Epithelial cell of esophagus (primary cell): ENCODE measurements at regions not wholly inside any gene's neighbourhood (a gene's known extent, or its start where the extent isn't known, plus 50 kb on each side); places are given as distances from the start of the nearest gene placed in this dataset.
"Not testable (repeated sequence)": the region's sequence is repeated elsewhere in the genome, so short reads cannot be mapped to it uniquely, and the experiment has no call there.

Experiments used
- DNase-seq: peaks from one replicate; pipeline ENCODE4 v3.0.0; 2010; ENCODE audit warnings: low read depth
- H3K4me3 ChIP-seq: 2 replicates; pipeline ENCODE4 v1.5.1; 2011; ENCODE audit warnings: mild to moderate bottlenecking, low read length, control low read depth
- TF ChIP-seq, protein P1 (sequence below): IDR thresholded peaks from 2 replicates; pipeline ENCODE4 v1.5.1; 2011; ENCODE audit warnings: low read depth, mild to moderate bottlenecking, low read length, control low read depth, inconsistent platforms; ENCODE audit not compliant: insufficient read depth; ENCODE audit errors: missing control alignments

DNA sequence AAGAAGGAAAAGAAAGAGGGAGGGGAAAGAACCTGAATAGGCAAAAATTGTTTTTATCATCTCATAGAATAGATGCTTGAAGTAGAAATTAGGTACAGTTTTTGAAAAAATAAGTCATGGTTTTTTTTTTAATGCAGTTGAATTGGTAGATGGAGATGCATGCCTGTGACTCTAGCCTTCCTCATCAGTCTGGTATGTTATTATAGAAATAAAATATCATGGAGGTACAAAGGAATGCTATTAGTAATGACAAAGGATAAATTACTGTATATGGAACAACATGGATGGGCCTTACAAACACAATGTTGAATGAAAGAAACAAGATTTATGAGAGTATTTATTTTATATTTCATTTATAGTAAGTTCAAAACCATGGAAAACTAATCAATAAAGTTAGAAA is 162.4 kb upstream of the GALNT15 start:
- TF ChIP-seq, protein P1, sequence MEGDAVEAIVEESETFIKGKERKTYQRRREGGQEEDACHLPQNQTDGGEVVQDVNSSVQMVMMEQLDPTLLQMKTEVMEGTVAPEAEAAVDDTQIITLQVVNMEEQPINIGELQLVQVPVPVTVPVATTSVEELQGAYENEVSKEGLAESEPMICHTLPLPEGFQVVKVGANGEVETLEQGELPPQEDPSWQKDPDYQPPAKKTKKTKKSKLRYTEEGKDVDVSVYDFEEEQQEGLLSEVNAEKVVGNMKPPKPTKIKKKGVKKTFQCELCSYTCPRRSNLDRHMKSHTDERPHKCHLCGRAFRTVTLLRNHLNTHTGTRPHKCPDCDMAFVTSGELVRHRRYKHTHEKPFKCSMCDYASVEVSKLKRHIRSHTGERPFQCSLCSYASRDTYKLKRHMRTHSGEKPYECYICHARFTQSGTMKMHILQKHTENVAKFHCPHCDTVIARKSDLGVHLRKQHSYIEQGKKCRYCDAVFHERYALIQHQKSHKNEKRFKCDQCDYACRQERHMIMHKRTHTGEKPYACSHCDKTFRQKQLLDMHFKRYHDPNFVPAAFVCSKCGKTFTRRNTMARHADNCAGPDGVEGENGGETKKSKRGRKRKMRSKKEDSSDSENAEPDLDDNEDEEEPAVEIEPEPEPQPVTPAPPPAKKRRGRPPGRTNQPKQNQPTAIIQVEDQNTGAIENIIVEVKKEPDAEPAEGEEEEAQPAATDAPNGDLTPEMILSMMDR: no peak
- peak; percentile 35 for DNase-seq
- no peak overlapping the region for H3K4me3 ChIP-seq

DNA sequence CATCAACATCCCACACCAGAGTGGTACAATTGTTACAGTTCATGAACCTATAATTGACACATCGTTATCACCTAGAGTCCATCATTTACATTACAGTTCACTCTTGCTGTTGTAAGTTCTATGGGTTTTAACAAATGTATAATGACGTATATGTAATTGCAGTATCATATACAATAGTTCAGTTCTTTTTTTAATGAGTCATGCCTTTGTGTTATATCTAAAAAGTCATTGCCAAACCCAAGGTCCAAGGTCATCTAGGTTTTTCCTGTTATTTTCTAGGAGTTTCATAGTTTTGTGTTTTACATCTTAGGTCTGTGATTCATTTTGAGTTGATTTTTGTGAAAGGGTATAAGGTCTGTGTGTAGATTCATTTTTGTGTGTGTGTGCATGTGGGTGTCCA is 160.9 kb upstream of the GALNT15 start:
- TF ChIP-seq, protein P1: no peak
- DNase-seq: peak; percentile 26
- H3K4me3 ChIP-seq: no peak overlapping the region

DNA sequence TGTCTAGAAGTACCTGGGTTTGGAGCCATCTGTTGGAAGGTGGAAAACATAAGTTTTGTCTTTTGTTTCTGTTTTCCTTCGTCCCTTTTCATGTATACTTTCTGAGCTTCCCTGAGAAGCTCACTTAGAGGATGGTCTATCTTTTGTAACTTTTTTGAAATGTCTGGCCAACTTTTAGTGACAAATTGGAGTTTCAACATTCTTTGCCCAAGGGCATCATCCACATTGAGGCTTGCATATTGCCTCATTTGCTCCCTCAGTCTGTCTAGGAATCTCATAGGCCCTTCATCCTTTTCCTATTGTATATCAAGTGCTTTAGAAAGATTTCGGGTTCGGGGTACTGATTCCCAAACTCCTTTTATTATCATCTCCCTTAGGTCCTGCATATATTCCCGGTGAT is 152.7 kb upstream of the GALNT15 start:
- peak; percentile 23 for DNase-seq
- H3K4me3 ChIP-seq: not testable (repeated sequence)

DNA sequence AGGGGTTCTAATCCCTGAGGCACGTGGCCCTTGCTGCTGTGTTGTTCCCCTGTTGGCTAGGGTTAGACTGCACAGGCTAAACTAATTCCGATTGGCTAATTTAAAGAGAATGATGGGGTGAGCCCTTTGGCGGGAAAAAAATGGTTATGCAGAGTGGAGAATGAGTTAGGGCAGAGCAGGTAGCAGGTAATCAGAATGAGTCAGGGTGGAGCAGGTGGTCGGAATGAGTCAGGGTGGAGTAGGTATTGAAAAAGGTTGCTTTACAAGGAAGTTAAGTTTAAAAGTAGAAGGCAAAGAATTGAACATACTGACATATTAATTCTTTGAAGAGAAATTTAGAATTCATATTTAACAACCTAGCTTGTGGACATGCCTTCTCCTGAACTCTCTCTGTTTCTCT is 150.6 kb upstream of the GALNT15 start:
- H3K4me3 ChIP-seq: not testable (repeated sequence)
- peak; percentile 59 for DNase-seq

DNA sequence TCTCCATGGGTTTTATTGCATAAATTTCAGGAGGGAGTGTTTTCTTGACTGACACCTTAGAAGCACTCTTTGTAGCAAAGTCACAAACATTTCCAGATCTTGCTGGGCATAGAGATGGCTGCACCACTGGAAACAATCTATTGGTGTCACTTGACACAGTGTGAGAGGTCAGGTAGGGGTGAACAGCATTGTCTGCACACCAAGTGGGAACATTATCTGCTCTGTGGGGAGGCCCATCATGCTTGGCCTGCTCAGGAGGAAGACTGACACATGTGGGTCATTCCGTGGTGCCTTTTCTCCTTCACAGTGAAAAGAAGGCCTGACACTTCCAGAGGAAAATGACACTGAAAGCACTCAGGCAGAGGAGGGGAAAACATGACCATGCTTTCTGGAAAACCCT is 149.9 kb upstream of the GALNT15 start:
- TF ChIP-seq, protein P1: no peak
- no peak for DNase-seq
- H3K4me3 ChIP-seq: no peak overlapping the region

DNA sequence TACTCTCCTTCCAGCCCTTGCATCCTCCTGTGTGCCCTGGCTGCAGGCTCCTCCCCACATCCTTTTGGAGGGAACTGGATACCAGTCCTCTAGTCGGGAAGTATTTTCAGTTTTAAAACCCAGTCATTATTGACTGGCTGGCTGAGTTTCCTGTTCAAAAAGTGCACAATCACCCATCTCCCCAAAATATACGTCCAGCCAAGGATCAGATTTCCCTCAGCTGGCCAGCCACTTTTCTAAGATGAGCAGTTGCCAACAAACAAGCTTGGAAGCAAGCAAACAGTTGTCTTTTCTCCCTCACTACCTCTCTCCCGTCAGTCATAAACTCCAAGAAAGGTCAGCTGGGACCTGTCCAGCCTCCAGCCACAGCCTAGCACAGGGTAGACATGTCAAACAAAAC is 147.7 kb upstream of the GALNT15 start:
- no peak overlapping the region for H3K4me3 ChIP-seq
- TF ChIP-seq, protein P1: no peak
- DNase-seq: no peak

DNA sequence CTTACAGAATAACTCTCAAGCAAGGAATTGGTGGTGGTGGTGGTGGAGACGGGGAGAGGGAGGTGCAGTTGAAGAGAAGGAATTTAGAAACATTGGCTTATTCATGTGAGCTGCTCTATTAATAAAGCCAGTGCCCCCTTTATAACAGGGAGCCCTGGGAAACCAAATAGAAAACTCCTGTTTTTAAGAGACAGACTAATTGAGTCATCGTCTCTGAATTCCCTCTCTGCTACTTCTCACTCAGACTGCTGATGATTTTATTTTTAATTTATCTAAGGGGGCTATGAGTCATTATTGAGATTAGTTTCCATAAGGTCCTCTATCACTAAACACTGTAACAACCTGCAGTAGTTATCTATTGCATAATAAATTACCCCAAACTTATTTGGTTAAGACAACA is 145.9 kb upstream of the GALNT15 start:
- H3K4me3 ChIP-seq: no peak overlapping the region
- DNase-seq: peak; percentile 8
- TF ChIP-seq, protein P1: no peak

DNA sequence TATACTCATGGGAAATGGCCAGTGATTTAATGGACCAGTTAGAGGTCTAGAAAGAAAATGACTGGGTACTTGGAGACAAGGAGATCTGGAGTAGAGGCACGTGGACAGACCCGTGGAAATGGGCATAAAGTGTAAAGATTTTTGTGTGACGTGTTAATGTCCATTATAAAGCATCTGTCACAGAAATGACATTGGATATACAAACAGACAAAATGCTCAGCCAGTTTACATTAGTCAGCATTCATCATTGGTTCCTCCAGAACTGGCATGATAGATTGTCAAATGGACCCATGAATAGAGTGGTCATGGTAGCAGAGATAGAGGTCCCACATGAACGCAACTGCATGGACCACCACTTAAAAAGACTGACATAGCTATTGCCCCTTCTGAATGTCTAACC is 144.1 kb upstream of the GALNT15 start:
- no peak overlapping the region for H3K4me3 ChIP-seq
- TF ChIP-seq, protein P1: no peak
- DNase-seq: no peak
